M059J (cell line): ENCODE measurements at regions not wholly inside any gene's neighbourhood (a gene's known extent, or its start where the extent isn't known, plus 50 kb on each side); places are given as distances from the start of the nearest gene placed in this dataset.
"Not testable (repeated sequence)": the region's sequence is repeated elsewhere in the genome, so short reads cannot be mapped to it uniquely, and the experiment has no call there.

Experiments used
- DNase-seq: peaks from one replicate; pipeline ENCODE4 v3.0.0-alpha.2; 2012; ENCODE audit warnings: low read depth

DNA sequence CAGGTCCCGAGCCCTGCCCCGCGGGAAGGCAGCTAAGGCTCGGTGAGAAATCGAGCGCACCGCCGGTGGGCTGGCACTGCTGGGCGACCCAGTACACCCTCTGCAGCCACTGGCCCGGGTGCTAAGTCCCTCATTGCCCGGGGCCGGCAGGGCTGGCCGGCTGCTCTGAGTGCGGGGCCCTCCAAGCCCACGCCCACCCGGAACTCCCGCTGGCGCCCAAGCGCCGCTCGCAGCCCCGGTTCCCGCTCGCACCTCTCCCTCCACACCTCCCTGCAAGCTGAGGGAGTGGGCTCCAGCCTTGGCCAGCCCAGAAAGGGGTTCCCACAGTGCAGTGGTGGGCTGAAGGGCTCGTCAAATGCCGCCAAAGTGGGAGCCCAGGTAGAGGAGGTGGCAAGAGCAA lies 63.2 kb upstream of the IER3 start:
- not testable (repeated sequence) for DNase-seq

DNA sequence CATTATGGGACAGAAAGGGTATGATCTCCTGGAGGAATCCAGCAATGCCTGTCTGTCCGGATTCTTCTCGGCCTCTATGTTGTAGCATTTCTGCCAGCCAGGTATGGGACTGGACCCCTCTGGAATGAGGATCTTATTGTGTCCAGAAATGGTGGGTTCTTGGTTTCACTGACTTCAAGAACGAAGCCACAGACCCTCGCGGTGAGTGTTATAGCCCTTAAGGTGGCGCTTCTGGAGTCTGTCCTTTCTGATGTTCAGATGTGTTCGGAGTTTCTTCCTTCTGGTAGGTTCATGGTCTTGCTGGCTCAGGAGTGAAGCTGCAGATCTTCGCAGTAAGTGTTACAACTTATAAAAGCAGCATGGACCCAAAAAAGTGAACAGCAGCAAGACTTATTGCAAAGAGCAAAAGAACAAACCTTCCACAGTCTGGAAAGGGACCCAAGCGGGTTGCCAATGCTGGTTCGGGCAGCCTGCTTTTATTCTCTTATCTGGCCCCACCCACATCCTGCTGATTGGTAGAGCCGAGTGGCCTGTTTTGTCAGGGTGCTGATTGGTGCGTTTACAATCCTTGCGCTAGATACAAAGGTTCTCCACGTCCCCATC lies 62.3 kb upstream of the IER3 start:
- no peak for DNase-seq

GRCh38 chr6:30804333-30804732 lies 60.0 kb upstream of the IER3 start:
- no peak for DNase-seq

- no peak for DNase-seq
Measured at GRCh38 chr6:30802731-30803130, 58.4 kb upstream of the IER3 start.

GRCh38 chr6:30801950-30802349 lies 57.6 kb upstream of the IER3 start:
- no peak for DNase-seq

DNA sequence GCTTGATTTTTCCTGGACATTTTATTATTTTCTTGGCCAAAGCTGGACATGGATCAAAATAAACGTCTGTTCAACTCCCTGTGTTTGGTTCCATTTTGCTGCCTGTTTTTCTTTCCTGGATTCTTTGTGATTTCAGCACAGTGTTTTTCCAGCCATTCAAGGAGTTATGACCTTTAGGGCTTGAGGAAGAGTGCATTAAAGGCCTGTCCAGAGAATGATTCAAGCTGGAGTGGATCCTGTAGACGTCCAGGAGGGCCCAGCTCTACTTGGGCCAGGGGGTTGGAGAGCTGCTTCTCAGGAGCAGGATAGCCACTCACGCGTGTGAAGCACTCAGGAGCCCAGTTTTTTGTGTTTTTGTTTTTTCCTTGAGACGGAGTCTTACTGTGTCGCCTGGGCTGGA lies 56.5 kb upstream of the IER3 start:
- DNase-seq: no peak

- DNase-seq: no peak
Measured at GRCh38 chr6:30799210-30799609, 54.9 kb upstream of the IER3 start.

- no peak for DNase-seq
Measured at GRCh38 chr6:30798494-30798893, 54.1 kb upstream of the IER3 start.

- no peak for DNase-seq
Measured at GRCh38 chr6:30795549-30796293, 51.4 kb upstream of the IER3 start.
